ENCODE measurements at regions not wholly inside any gene's neighbourhood (a gene's known extent, or its start where the extent isn't known, plus 50 kb on each side); places are given as distances from the start of the nearest gene placed in this dataset.

DNA sequence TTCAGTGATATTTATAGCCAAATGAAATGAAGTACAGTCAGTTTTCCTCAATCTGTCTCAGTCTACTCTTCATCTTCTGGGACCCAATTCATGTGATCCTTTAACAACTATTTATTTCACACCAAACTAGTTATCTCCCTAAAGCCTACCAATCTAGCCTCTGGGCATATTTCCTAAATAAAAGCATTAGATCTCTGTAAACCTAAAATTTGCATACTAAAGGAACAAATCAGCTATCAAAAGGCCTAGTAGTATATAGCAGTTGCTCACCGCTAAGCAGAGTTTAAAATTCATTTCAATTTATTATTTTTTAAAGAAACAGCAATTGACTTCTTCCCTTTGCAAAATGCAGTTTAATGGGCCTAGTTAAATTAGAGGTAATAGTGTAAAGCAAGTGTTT lies 280.2 kb downstream of the ZEB2 start:
- H3K4me1 ChIP-seq, result peaks cover 12% of the 10 kb centered on the region
- TF ChIP-seq, protein P1, sequence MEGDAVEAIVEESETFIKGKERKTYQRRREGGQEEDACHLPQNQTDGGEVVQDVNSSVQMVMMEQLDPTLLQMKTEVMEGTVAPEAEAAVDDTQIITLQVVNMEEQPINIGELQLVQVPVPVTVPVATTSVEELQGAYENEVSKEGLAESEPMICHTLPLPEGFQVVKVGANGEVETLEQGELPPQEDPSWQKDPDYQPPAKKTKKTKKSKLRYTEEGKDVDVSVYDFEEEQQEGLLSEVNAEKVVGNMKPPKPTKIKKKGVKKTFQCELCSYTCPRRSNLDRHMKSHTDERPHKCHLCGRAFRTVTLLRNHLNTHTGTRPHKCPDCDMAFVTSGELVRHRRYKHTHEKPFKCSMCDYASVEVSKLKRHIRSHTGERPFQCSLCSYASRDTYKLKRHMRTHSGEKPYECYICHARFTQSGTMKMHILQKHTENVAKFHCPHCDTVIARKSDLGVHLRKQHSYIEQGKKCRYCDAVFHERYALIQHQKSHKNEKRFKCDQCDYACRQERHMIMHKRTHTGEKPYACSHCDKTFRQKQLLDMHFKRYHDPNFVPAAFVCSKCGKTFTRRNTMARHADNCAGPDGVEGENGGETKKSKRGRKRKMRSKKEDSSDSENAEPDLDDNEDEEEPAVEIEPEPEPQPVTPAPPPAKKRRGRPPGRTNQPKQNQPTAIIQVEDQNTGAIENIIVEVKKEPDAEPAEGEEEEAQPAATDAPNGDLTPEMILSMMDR (IDR thresholded peaks at IDR 0.05), result no peak
- no peak for TF ChIP-seq POLR2A (IDR thresholded peaks at IDR 0.05)
- WGBS, 2 donors, result 94 to 95% methylated on average over 1 of the region's 1 CpG
- DNase-seq, result no peak
- no peak overlapping the region for H3K4me3 ChIP-seq
- no peaks in the 10 kb centered on the region for H3K9me3 ChIP-seq
- intact Hi-C loops (cut with DNase I), result no loop called here
- H3K27me3 ChIP-seq, result no peaks in the 10 kb centered on the region
- ATAC-seq, result no peak
- H3K27ac ChIP-seq, result no peak overlapping the region
- H3K36me3 ChIP-seq (replicated peaks in 1 of 2; ENCODE audit: insufficient read depth in 1 of 2, low read depth in 2 of 2), result no peaks in the 10 kb centered on the region

DNA sequence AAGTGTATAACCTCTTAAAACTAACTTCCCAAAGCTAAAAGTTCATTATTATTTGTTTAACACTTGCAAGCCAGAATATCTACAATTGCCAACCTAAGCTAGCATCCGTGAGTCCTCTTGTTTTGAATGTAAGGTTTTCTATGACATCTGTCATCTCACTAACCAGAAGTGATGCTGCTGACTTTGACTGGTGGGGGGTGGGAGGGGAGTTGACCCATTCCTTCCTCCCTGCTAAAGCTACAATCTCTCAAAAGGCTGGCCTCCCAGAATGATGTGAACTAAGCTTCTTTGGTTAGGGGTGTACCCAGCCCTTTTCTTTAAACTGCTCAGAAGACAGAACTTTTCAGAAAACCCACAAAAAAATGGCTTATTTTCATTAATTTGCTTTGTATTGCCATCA lies 280.6 kb downstream of the ZEB2 start:
- Histone ChIP-seq H3K27ac (no peak overlapping the region), H3K4me3 (no peak overlapping the region), H3K9me3 (no peaks in the 10 kb centered on the region), H3K4me1 (peaks cover 12% of the 10 kb centered on the region), H3K36me3 (replicated peaks in 1 of 2; ENCODE audit: insufficient read depth in 1 of 2, low read depth in 2 of 2) (no peaks in the 10 kb centered on the region), H3K27me3 (no peaks in the 10 kb centered on the region)
- WGBS, 2 donors, result 94 to 100% methylated on average over 1 of the region's 1 CpG
- intact Hi-C loops (cut with DNase I), result no loop called here
- DNase-seq (no peak), ATAC-seq (no peak)
- TF ChIP-seq POLR2A (IDR thresholded peaks at IDR 0.05), result no peak
- TF ChIP-seq, protein P1 (IDR thresholded peaks at IDR 0.05), result no peak

DNA sequence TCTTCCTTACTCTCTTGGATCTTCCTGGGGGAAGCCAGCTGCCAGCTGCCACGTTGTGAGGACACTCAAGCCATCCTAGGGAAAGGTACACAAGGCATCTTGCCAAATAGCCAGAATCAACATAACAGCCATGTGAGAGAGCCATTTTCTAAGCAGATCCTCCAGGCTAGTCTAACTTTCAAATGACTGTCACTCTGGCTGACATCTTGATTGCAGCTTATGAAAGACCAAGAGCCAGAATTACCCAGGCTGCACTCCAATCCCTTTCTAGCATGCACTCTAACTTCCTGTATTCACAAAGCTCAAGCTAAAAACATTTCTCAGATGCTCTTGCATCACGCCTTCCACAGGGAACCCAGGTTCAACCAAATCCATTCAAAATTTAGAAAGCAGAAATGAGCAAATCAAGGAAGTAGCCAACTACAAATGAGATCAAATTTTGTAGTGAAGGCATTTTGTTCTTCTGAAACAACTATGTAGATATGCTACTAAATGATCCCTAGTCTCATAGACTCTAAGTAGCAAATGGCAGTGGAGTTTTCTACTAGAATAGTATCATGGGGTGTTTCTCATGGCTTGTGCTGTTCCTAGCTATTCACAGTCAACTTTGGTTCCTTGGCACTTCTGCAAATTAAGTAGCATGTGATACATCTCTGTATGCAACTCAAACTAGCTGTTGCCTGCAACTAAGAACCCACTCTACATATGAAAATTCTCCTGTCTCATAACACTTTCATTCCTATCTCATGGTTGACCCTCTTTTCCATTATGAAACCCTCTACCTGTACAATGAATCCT lies 281.9 kb downstream of the ZEB2 start:
- H3K9me3 ChIP-seq, result no peaks in the 10 kb centered on the region
- ATAC-seq (no peak), DNase-seq (peak in 1 of 4 donors; percentile 25)
- no peaks in the 10 kb centered on the region for H3K27me3 ChIP-seq
- no peaks in the 10 kb centered on the region for H3K36me3 ChIP-seq (replicated peaks in 1 of 2; ENCODE audit: insufficient read depth in 1 of 2, low read depth in 2 of 2)
- H3K4me3 ChIP-seq, result no peak overlapping the region
- H3K27ac ChIP-seq, result peak overlapping the region in 1 of 4 donors; percentile 5
- intact Hi-C loops (cut with DNase I), result no loop called here
- 59 to 94% methylated on average over 2 of the region's 2 CpGs for WGBS, 2 donors
- TF ChIP-seq POLR2A (IDR thresholded peaks at IDR 0.05), result no peak
- H3K4me1 ChIP-seq, result peaks cover 12% of the 10 kb centered on the region

DNA sequence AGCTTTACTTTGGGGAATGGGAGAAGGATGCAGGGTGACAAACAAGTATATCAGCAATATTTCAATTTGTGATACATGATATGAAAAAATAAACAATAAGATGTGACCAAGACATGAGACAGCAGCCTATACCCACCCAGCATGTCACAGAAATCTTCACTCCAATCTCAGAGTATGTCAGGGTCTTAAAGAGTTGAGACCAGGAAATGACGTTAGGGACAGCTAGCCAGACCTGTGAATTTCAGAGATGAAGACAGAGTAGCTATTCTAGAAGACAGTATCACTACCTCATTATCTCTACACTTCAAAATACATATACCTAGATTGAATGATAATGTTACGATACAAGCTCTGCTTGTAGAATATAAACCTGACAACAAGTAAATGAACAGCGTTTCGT lies 282.8 kb downstream of the ZEB2 start:
- Histone ChIP-seq H3K27me3 (no peaks in the 10 kb centered on the region), H3K27ac (no peak overlapping the region), H3K9me3 (no peaks in the 10 kb centered on the region), H3K36me3 (replicated peaks in 1 of 2; ENCODE audit: insufficient read depth in 1 of 2, low read depth in 2 of 2) (no peaks in the 10 kb centered on the region), H3K4me1 (peaks cover 12% of the 10 kb centered on the region), H3K4me3 (no peak overlapping the region)
- ATAC-seq, result no peak
- 83 to 84% methylated on average over 4 of the region's 4 CpGs for WGBS, 2 donors
- intact Hi-C loops (cut with DNase I), result no loop called here
- TF ChIP-seq, protein P1 (IDR thresholded peaks at IDR 0.05), result no peak
- no peak for TF ChIP-seq POLR2A (IDR thresholded peaks at IDR 0.05)
- DNase-seq, result no peak

DNA sequence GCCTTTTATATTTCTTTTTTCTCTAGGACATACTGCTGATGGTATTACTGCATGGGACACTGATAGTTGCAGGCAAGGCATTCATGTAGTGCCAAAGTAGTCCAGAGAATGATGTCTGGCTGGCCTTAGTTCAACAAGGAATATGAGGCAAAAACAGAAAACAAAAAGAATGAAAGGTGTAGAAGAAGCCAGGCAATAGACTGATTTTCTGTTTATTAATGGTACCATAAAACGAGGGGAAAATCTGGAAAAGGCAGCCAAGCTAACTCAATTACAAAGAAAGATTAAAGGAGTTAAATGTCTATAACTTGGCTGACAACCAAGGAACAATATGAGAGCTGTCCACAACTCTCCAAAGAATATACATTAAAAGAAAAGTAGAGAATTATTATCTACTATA lies 284.9 kb downstream of the ZEB2 start:
- Histone ChIP-seq H3K4me3 (no peak overlapping the region), H3K9me3 (no peaks in the 10 kb centered on the region), H3K36me3 (replicated peaks in 1 of 2; ENCODE audit: insufficient read depth in 1 of 2, low read depth in 2 of 2) (no peaks in the 10 kb centered on the region), H3K27me3 (no peaks in the 10 kb centered on the region), H3K27ac (no peak overlapping the region), H3K4me1 (peaks cover 13% of the 10 kb centered on the region)
- 72 to 80% methylated on average over 1 of the region's 1 CpG for WGBS, 2 donors
- no peak for TF ChIP-seq POLR2A (IDR thresholded peaks at IDR 0.05)
- TF ChIP-seq, protein P1 (IDR thresholded peaks at IDR 0.05), result no peak
- intact Hi-C loops (cut with DNase I), result no loop called here
- no peak for ATAC-seq
- no peak for DNase-seq
